Left lung (tissue), 4 donors: ENCODE measurements at regions not wholly inside any gene's neighbourhood (a gene's known extent, or its start where the extent isn't known, plus 50 kb on each side); places are given as distances from the start of the nearest gene placed in this dataset.
"Not testable (repeated sequence)": the region's sequence is repeated elsewhere in the genome, so short reads cannot be mapped to it uniquely, and the experiment has no call there.

Experiments used
- ATAC-seq: fragments of 200-7000 bp; cut with Tn5 transposase; one replicate; pipeline ENCODE4 v1.9.1; 2020; ENCODE audit warnings: moderate library complexity
- DNase-seq, 4 donors: peaks; one replicate each; pipeline ENCODE4 v3.0.0-alpha.2; 2013 to 2020
- H3K27ac ChIP-seq, 2 donors: fragments of 200-600 bp; sonication (generic) in 1 of 2; one replicate each; pipeline versions ENCODE4 v1.5.0 to v1.8.0; 2020 to 2021
- H3K27me3 ChIP-seq, 2 donors: fragments of 200-600 bp; sonication (generic) in 1 of 2; one replicate each; pipeline versions ENCODE4 v1.5.0 to v1.8.0; 2020 to 2021
- H3K36me3 ChIP-seq, 2 donors: fragments of 200-600 bp; sonication (generic) in 1 of 2; one replicate each; pipeline versions ENCODE4 v1.5.0 to v1.8.0; 2020 to 2021
- H3K4me1 ChIP-seq, 2 donors: fragments of 200-600 bp; one replicate each; pipeline ENCODE4 v1.8.0; 2021
- H3K4me3 ChIP-seq, 2 donors: fragments of 200-600 bp; sonication (generic) in 1 of 2; one replicate each; pipeline versions ENCODE4 v1.5.0 to v1.8.0; 2020 to 2021; ENCODE audit warnings: mild to moderate bottlenecking in 1 of 2
- H3K9me3 ChIP-seq, 2 donors: fragments of 200-600 bp; sonication (generic) in 1 of 2; one replicate each; pipeline versions ENCODE4 v1.5.0 to v1.8.0; 2020 to 2021
- intact Hi-C, 2 donors: fragments of 100-400 bp; cut with DNase I; formaldehyde crosslinking; loops; one replicate each; pipeline versions ENCODE4 v1.11.2 to v1.14.2; 2022
- TF ChIP-seq, protein P1 (sequence below), 2 donors: fragments of 200-600 bp; sonication (generic) in 1 of 2; IDR thresholded peaks; one replicate each; pipeline versions ENCODE4 v1.5.0 to v1.8.0; 2021; ENCODE audit warnings: antibody characterized with exemption in 2 of 2
- donor health status: DM: no; HTN: yes; CAD: no.
- donor health status: DM: no; HTN: no; CAD: no.

GRCh38 chr10:131556897-131557495, 245.5 kb upstream of the TCERG1L start:
- Histone ChIP-seq H3K9me3 (no peaks in the 10 kb centered on the region), H3K36me3 (no peaks in the 10 kb centered on the region), H3K4me3 (no peak overlapping the region), H3K4me1 (no peaks in the 10 kb centered on the region), H3K27ac (no peak overlapping the region), H3K27me3 (peaks cover 0 to 33% of the 10 kb centered on the region in 2 donors)
- ATAC-seq (no peak), DNase-seq (peak in 1 of 4 donors; percentile 49)
- TF ChIP-seq, protein P1, sequence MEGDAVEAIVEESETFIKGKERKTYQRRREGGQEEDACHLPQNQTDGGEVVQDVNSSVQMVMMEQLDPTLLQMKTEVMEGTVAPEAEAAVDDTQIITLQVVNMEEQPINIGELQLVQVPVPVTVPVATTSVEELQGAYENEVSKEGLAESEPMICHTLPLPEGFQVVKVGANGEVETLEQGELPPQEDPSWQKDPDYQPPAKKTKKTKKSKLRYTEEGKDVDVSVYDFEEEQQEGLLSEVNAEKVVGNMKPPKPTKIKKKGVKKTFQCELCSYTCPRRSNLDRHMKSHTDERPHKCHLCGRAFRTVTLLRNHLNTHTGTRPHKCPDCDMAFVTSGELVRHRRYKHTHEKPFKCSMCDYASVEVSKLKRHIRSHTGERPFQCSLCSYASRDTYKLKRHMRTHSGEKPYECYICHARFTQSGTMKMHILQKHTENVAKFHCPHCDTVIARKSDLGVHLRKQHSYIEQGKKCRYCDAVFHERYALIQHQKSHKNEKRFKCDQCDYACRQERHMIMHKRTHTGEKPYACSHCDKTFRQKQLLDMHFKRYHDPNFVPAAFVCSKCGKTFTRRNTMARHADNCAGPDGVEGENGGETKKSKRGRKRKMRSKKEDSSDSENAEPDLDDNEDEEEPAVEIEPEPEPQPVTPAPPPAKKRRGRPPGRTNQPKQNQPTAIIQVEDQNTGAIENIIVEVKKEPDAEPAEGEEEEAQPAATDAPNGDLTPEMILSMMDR (IDR thresholded peaks at IDR 0.05), result no peak
- intact Hi-C loops, result no loop called here

GRCh38 chr10:131557956-131558355, 246.4 kb upstream of the TCERG1L start:
- DNase-seq, intact Hi-C loops, H3K4me1 ChIP-seq, H3K4me3 ChIP-seq, ATAC-seq, H3K36me3 ChIP-seq, H3K9me3 ChIP-seq, H3K27ac ChIP-seq: not testable (repeated sequence)
- H3K27me3 ChIP-seq, result peaks cover 0 to 37% of the 10 kb centered on the region in 2 donors

- Histone ChIP-seq H3K9me3 (peaks cover 0 to under 1% of the 10 kb centered on the region in 2 donors), H3K27me3 (peaks cover 0 to 37% of the 10 kb centered on the region in 2 donors), H3K4me3 (no peak overlapping the region), H3K27ac (no peak overlapping the region), H3K4me1 (no peaks in the 10 kb centered on the region), H3K36me3 (no peaks in the 10 kb centered on the region)
- intact Hi-C loops, result no loop called here
- TF ChIP-seq, protein P1 (IDR thresholded peaks at IDR 0.05), result no peak
- ATAC-seq (no peak), DNase-seq (no peak)
These were observed 248.0 kb upstream of the TCERG1L start for GRCh38 chr10:131559450-131559911.

DNA sequence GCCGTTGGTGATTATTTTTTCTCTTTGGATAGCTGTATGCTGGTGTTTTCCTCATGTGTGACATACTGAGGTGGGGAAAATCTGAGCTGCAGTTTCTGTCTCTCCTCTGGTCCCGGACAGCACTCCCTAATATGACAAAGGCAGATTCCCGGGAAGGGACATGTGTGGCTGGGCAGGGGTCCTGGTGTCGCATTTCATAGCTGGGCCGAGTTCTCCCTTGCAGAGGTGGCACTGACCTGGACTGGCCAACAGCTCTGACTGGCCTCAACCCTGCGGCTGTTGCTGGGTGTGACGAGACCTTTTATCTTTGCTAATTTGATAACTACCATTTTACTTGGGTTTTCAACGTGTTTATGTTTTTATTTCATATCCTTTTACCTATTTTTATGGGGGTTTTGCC, 248.6 kb upstream of the TCERG1L start:
- Histone ChIP-seq H3K9me3 (peaks cover 0 to 8% of the 10 kb centered on the region in 2 donors), H3K27me3 (peaks cover 0 to 37% of the 10 kb centered on the region in 2 donors), H3K4me3 (no peak overlapping the region), H3K36me3 (no peaks in the 10 kb centered on the region), H3K4me1 (no peaks in the 10 kb centered on the region), H3K27ac (no peak overlapping the region)
- no peak for ATAC-seq
- intact Hi-C loops, result no loop called here
- TF ChIP-seq, protein P1 (IDR thresholded peaks at IDR 0.05), result no peak
- no peak for DNase-seq

GRCh38 chr10:131560706-131561355, 249.3 kb upstream of the TCERG1L start:
- Histone ChIP-seq H3K36me3 (no peaks in the 10 kb centered on the region), H3K4me1 (no peaks in the 10 kb centered on the region), H3K9me3 (peaks cover 0 to 13% of the 10 kb centered on the region in 2 donors), H3K27ac (no peak overlapping the region), H3K27me3 (peaks cover 0 to 31% of the 10 kb centered on the region in 2 donors), H3K4me3 (no peak overlapping the region)
- intact Hi-C loops, result no loop called here
- TF ChIP-seq, protein P1 (IDR thresholded peaks at IDR 0.05), result no peak
- no peak for ATAC-seq
- DNase-seq, result no peak
